ENCODE measurements at regions not wholly inside any gene's neighbourhood (a gene's known extent, or its start where the extent isn't known, plus 50 kb on each side); places are given as distances from the start of the nearest gene placed in this dataset.

GRCh38 chr12:30044206-30044605, 260.5 kb upstream of the TMTC1 start:
- H3K4me2 ChIP-seq (ENCODE audit: low read length, poor library complexity, severe bottlenecking), result no peak overlapping the region
- WGBS, result 96% methylated on average over 4 of the region's 4 CpGs
- no peak overlapping the region for H2AFZ ChIP-seq (ENCODE audit: low read depth, low read length)
- no peak overlapping the region for H2BK15ac ChIP-seq (ENCODE audit: low read depth, poor library complexity, severe bottlenecking)
- peaks cover 2% of the 10 kb centered on the region for H3K4me1 ChIP-seq (ENCODE audit: control insufficient read depth, insufficient read depth, low read depth, low read length)
- no peak overlapping the region for H3K4ac ChIP-seq (ENCODE audit: low read depth in 1 of 2, low read length in 2 of 2)
- no peak overlapping the region for H3K27ac ChIP-seq (ENCODE audit: low read length, poor library complexity, severe bottlenecking)
- no peak overlapping the region for H3K18ac ChIP-seq (ENCODE audit: low read depth in 1 of 2, low read length in 2 of 2)
- H3K9ac ChIP-seq (ENCODE audit: low read length), result no peak overlapping the region
- H4K91ac ChIP-seq (ENCODE audit: low read length), result no peak overlapping the region
- H3K79me1 ChIP-seq (replicated peaks; ENCODE audit: low read length, poor library complexity, severe bottlenecking), result no peaks in the 10 kb centered on the region
- H3K36me3 ChIP-seq (ENCODE audit: control insufficient read depth in 1 of 2, insufficient read depth in 2 of 2, low read depth in 1 of 2, low read length in 2 of 2), result no peaks in the 10 kb centered on the region
- H2AK5ac ChIP-seq (ENCODE audit: low read length, severe bottlenecking), result no peak overlapping the region
- no peaks in the 10 kb centered on the region for H3K9me3 ChIP-seq (ENCODE audit: control insufficient read depth, low read length)
- no peak overlapping the region for H3K23ac ChIP-seq (ENCODE audit: low read length in 2 of 2)
- no peak overlapping the region for H2BK120ac ChIP-seq (ENCODE audit: low read depth, low read length)
- H3K14ac ChIP-seq (ENCODE audit: low read length in 2 of 2), result no peak overlapping the region
- no peaks in the 10 kb centered on the region for H3K27me3 ChIP-seq (ENCODE audit: control insufficient read depth in 1 of 2, insufficient read depth in 1 of 2, low read length in 2 of 2)
- H4K8ac ChIP-seq (ENCODE audit: low read length), result no peak overlapping the region
- no peak overlapping the region for H3K4me3 ChIP-seq (ENCODE audit: insufficient read depth in 1 of 2, low read depth in 1 of 2, low read length in 2 of 2)
- DNase-seq, result no peak
- H2BK12ac ChIP-seq (ENCODE audit: low read length in 2 of 2), result no peak overlapping the region
- no peak overlapping the region for H2BK5ac ChIP-seq (ENCODE audit: low read depth, low read length, poor library complexity, severe bottlenecking)

- no peak overlapping the region for H4K91ac ChIP-seq (ENCODE audit: low read length)
- no peak overlapping the region for H3K9ac ChIP-seq (ENCODE audit: low read length)
- H3K14ac ChIP-seq (ENCODE audit: low read length in 2 of 2), result no peak overlapping the region
- WGBS, result 93% methylated on average over 3 of the region's 6 CpGs
- no peak overlapping the region for H2BK12ac ChIP-seq (ENCODE audit: low read length in 2 of 2)
- no peaks in the 10 kb centered on the region for H3K9me3 ChIP-seq (ENCODE audit: control insufficient read depth, low read length)
- H3K4me1 ChIP-seq (ENCODE audit: control insufficient read depth, insufficient read depth, low read depth, low read length), result no peaks in the 10 kb centered on the region
- H3K23ac ChIP-seq (ENCODE audit: low read length in 2 of 2), result no peak overlapping the region
- no peak overlapping the region for H3K4me3 ChIP-seq (ENCODE audit: insufficient read depth in 1 of 2, low read depth in 1 of 2, low read length in 2 of 2)
- no peaks in the 10 kb centered on the region for H3K27me3 ChIP-seq (ENCODE audit: control insufficient read depth in 1 of 2, insufficient read depth in 1 of 2, low read length in 2 of 2)
- H2AK5ac ChIP-seq (ENCODE audit: low read length, severe bottlenecking), result no peak overlapping the region
- no peak overlapping the region for H2BK120ac ChIP-seq (ENCODE audit: low read depth, low read length)
- H3K4ac ChIP-seq (ENCODE audit: low read depth in 1 of 2, low read length in 2 of 2), result no peak overlapping the region
- H3K18ac ChIP-seq (ENCODE audit: low read depth in 1 of 2, low read length in 2 of 2), result no peak overlapping the region
- H2BK5ac ChIP-seq (ENCODE audit: low read depth, low read length, poor library complexity, severe bottlenecking), result no peak overlapping the region
- H4K8ac ChIP-seq (ENCODE audit: low read length), result no peak overlapping the region
- no peaks in the 10 kb centered on the region for H3K79me1 ChIP-seq (replicated peaks; ENCODE audit: low read length, poor library complexity, severe bottlenecking)
- no peaks in the 10 kb centered on the region for H3K36me3 ChIP-seq (ENCODE audit: control insufficient read depth in 1 of 2, insufficient read depth in 2 of 2, low read depth in 1 of 2, low read length in 2 of 2)
- H2BK15ac ChIP-seq (ENCODE audit: low read depth, poor library complexity, severe bottlenecking), result no peak overlapping the region
- no peak overlapping the region for H3K27ac ChIP-seq (ENCODE audit: low read length, poor library complexity, severe bottlenecking)
- no peak overlapping the region for H3K4me2 ChIP-seq (ENCODE audit: low read length, poor library complexity, severe bottlenecking)
- no peak for DNase-seq
- no peak overlapping the region for H2AFZ ChIP-seq (ENCODE audit: low read depth, low read length)
These were observed 259.6 kb upstream of the TMTC1 start for GRCh38 chr12:30043151-30043847.

- H3K9me3 ChIP-seq (ENCODE audit: control insufficient read depth, low read length), result no peaks in the 10 kb centered on the region
- H2AK5ac ChIP-seq (ENCODE audit: low read length, severe bottlenecking), result no peak overlapping the region
- no peak overlapping the region for H2BK120ac ChIP-seq (ENCODE audit: low read depth, low read length)
- H2BK15ac ChIP-seq (ENCODE audit: low read depth, poor library complexity, severe bottlenecking), result no peak overlapping the region
- H3K4me3 ChIP-seq (ENCODE audit: insufficient read depth in 1 of 2, low read depth in 1 of 2, low read length in 2 of 2), result no peak overlapping the region
- no peaks in the 10 kb centered on the region for H3K4me1 ChIP-seq (ENCODE audit: control insufficient read depth, insufficient read depth, low read depth, low read length)
- H2BK12ac ChIP-seq (ENCODE audit: low read length in 2 of 2), result no peak overlapping the region
- no peak overlapping the region for H3K4ac ChIP-seq (ENCODE audit: low read depth in 1 of 2, low read length in 2 of 2)
- no peak overlapping the region for H4K8ac ChIP-seq (ENCODE audit: low read length)
- WGBS, result 75% methylated on average over 2 of the region's 2 CpGs
- H3K4me2 ChIP-seq (ENCODE audit: low read length, poor library complexity, severe bottlenecking), result no peak overlapping the region
- no peaks in the 10 kb centered on the region for H3K36me3 ChIP-seq (ENCODE audit: control insufficient read depth in 1 of 2, insufficient read depth in 2 of 2, low read depth in 1 of 2, low read length in 2 of 2)
- H4K91ac ChIP-seq (ENCODE audit: low read length), result no peak overlapping the region
- no peak overlapping the region for H3K18ac ChIP-seq (ENCODE audit: low read depth in 1 of 2, low read length in 2 of 2)
- H3K27ac ChIP-seq (ENCODE audit: low read length, poor library complexity, severe bottlenecking), result no peak overlapping the region
- H3K27me3 ChIP-seq (ENCODE audit: control insufficient read depth in 1 of 2, insufficient read depth in 1 of 2, low read length in 2 of 2), result no peaks in the 10 kb centered on the region
- H3K79me1 ChIP-seq (replicated peaks; ENCODE audit: low read length, poor library complexity, severe bottlenecking), result no peaks in the 10 kb centered on the region
- no peak overlapping the region for H2AFZ ChIP-seq (ENCODE audit: low read depth, low read length)
- H3K9ac ChIP-seq (ENCODE audit: low read length), result no peak overlapping the region
- no peak for DNase-seq
- no peak overlapping the region for H2BK5ac ChIP-seq (ENCODE audit: low read depth, low read length, poor library complexity, severe bottlenecking)
- no peak overlapping the region for H3K14ac ChIP-seq (ENCODE audit: low read length in 2 of 2)
- H3K23ac ChIP-seq (ENCODE audit: low read length in 2 of 2), result no peak overlapping the region
These were observed 257.4 kb upstream of the TMTC1 start for GRCh38 chr12:30041096-30041495.

GRCh38 chr12:30030693-30031374, 247.1 kb upstream of the TMTC1 start:
- H2BK120ac ChIP-seq (ENCODE audit: low read depth, low read length), result no peak overlapping the region
- no peaks in the 10 kb centered on the region for H3K4me1 ChIP-seq (ENCODE audit: control insufficient read depth, insufficient read depth, low read depth, low read length)
- no peak overlapping the region for H4K91ac ChIP-seq (ENCODE audit: low read length)
- no peak for DNase-seq
- no peak overlapping the region for H3K23ac ChIP-seq (ENCODE audit: low read length in 2 of 2)
- no peak overlapping the region for H3K9ac ChIP-seq (ENCODE audit: low read length)
- H3K27me3 ChIP-seq (ENCODE audit: control insufficient read depth in 1 of 2, insufficient read depth in 1 of 2, low read length in 2 of 2), result no peaks in the 10 kb centered on the region
- H2AFZ ChIP-seq (ENCODE audit: low read depth, low read length), result no peak overlapping the region
- no peaks in the 10 kb centered on the region for H3K36me3 ChIP-seq (ENCODE audit: control insufficient read depth in 1 of 2, insufficient read depth in 2 of 2, low read depth in 1 of 2, low read length in 2 of 2)
- WGBS, result 90% methylated on average over 2 of the region's 3 CpGs
- peaks cover 2% of the 10 kb centered on the region for H3K9me3 ChIP-seq (ENCODE audit: control insufficient read depth, low read length)
- H3K4me3 ChIP-seq (ENCODE audit: insufficient read depth in 1 of 2, low read depth in 1 of 2, low read length in 2 of 2), result no peak overlapping the region
- no peak overlapping the region for H3K18ac ChIP-seq (ENCODE audit: low read depth in 1 of 2, low read length in 2 of 2)
- H2BK12ac ChIP-seq (ENCODE audit: low read length in 2 of 2), result no peak overlapping the region
- H2BK5ac ChIP-seq (ENCODE audit: low read depth, low read length, poor library complexity, severe bottlenecking), result no peak overlapping the region
- H3K79me1 ChIP-seq (replicated peaks; ENCODE audit: low read length, poor library complexity, severe bottlenecking), result no peaks in the 10 kb centered on the region
- H3K4me2 ChIP-seq (ENCODE audit: low read length, poor library complexity, severe bottlenecking), result no peak overlapping the region
- H4K8ac ChIP-seq (ENCODE audit: low read length), result no peak overlapping the region
- H3K14ac ChIP-seq (ENCODE audit: low read length in 2 of 2), result no peak overlapping the region
- H3K4ac ChIP-seq (ENCODE audit: low read depth in 1 of 2, low read length in 2 of 2), result no peak overlapping the region
- no peak overlapping the region for H2BK15ac ChIP-seq (ENCODE audit: low read depth, poor library complexity, severe bottlenecking)
- H2AK5ac ChIP-seq (ENCODE audit: low read length, severe bottlenecking), result no peak overlapping the region
- no peak overlapping the region for H3K27ac ChIP-seq (ENCODE audit: low read length, poor library complexity, severe bottlenecking)

Measured in mesenchymal stem cell (in vitro differentiated cells and primary cell).